Endothelial cell of umbilical vein (primary cell): ENCODE measurements at regions not wholly inside any gene's neighbourhood (a gene's known extent, or its start where the extent isn't known, plus 50 kb on each side); places are given as distances from the start of the nearest gene placed in this dataset.

ENCODE experiments used
- BruUV-seq: library from RNA; stranded (reverse); fragments of 400-500 nt; replicated peaks from 2 replicates; lab custom pipeline; 2021; lab: Mats Ljungman, UMichigan
- CTCF ChIA-PET: fragments of 300-600, 350-600 bp; sonication (Branson Sonifier 250); formaldehyde crosslinking; loops from one replicate; lab custom pipeline; 2021; ENCODE audit warnings: antibody characterized with exemption, inconsistent platforms; lab: Charles Lee
- POLR2A ChIA-PET: fragments of 300-600, 350-600 bp; sonication (Branson Sonifier 250); formaldehyde crosslinking; loops from one replicate; lab custom pipeline; 2021; ENCODE audit warnings: antibody characterized with exemption, inconsistent platforms; lab: Charles Lee
- DNase-seq: peaks from one replicate; pipeline ENCODE4 v3.0.0-alpha.2; 2011; ENCODE audit warnings: low read depth, low spot score
- FAIRE-seq: peaks from 2 replicates; lab custom pipeline; 2011; peaks lifted over from hg19 to GRCh38; lab: Jason Lieb, UNC
- H2AFZ ChIP-seq: 2 replicates; pipeline ENCODE4 v1.6.0; 2012; ENCODE audit warnings: low read depth, low read length, control low read depth, inconsistent platforms
- H3K27ac ChIP-seq: 2 replicates; pipeline ENCODE4 v1.5.1; 2011; ENCODE audit warnings: low read depth, mild to moderate bottlenecking, control low read depth, low read length, moderate library complexity; ENCODE audit not compliant: insufficient read depth
- H3K27me3 ChIP-seq, 2 experiments: 2 replicates each; pipeline versions ENCODE4 v1.6.0 to v1.6.1; 2011; ENCODE audit warnings: low read length in 2 of 2, mixed read lengths in 1 of 2; ENCODE audit not compliant: control insufficient read depth in 2 of 2, insufficient read depth in 2 of 2
- H3K36me3 ChIP-seq, 2 experiments: 2 replicates in 1 of 2; 3 replicates in 1 of 2; pipeline ENCODE4 v1.5.1; 2011; ENCODE audit warnings: low read length in 2 of 2, mild to moderate bottlenecking in 1 of 2, moderate library complexity in 1 of 2; ENCODE audit not compliant: control insufficient read depth in 2 of 2, insufficient read depth in 2 of 2; ENCODE audit errors: extremely low read depth in 1 of 2
- H3K4me1 ChIP-seq: 3 replicates; pipeline ENCODE4 v1.5.1; 2011; ENCODE audit warnings: mild to moderate bottlenecking, low read length; ENCODE audit not compliant: control insufficient read depth, insufficient read depth; ENCODE audit errors: extremely low read depth
- H3K4me2 ChIP-seq: 2 replicates; pipeline ENCODE4 v1.6.1; 2011; ENCODE audit warnings: low read length, control low read depth, mixed read lengths; ENCODE audit not compliant: insufficient read depth
- H3K4me3 ChIP-seq, 3 experiments: fragments of 200-600 bp in 1 of 3; sonication (generic), shearing (Covaris generic) in 1 of 3; replicated peaks in 1 of 3; 2 replicates each; pipeline ENCODE4 v1.5.1; 2011 to 2016; ENCODE audit warnings: control low read depth in 3 of 3, low read length in 3 of 3, mild to moderate bottlenecking in 2 of 3, inconsistent platforms in 1 of 3, low read depth in 1 of 3, moderate library complexity in 1 of 3; ENCODE audit not compliant: insufficient read depth in 1 of 3
- H3K79me2 ChIP-seq: 2 replicates; pipeline ENCODE4 v1.6.0; 2012; ENCODE audit warnings: low read length, inconsistent platforms; ENCODE audit not compliant: control insufficient read depth, insufficient read depth
- H3K9ac ChIP-seq: replicated peaks from 2 replicates; pipeline ENCODE3; 2011; ENCODE audit warnings: low read length, control low read depth; ENCODE audit not compliant: insufficient read depth; ENCODE audit errors: extremely low read depth
- H3K9me1 ChIP-seq: replicated peaks from 3 replicates; pipeline ENCODE4 v1.6.0; 2011; ENCODE audit warnings: mild to moderate bottlenecking, low read length; ENCODE audit not compliant: control insufficient read depth, insufficient read depth; ENCODE audit errors: extremely low read depth
- H3K9me3 ChIP-seq: replicated peaks from 2 replicates; pipeline ENCODE4 v1.5.1; 2012; ENCODE audit warnings: low read length, inconsistent platforms; ENCODE audit not compliant: control insufficient read depth, insufficient read depth
- H4K20me1 ChIP-seq: replicated peaks from 2 replicates; pipeline ENCODE3; 2011; ENCODE audit warnings: mild to moderate bottlenecking, low read length; ENCODE audit not compliant: control insufficient read depth, insufficient read depth; ENCODE audit errors: extremely low read depth
- EZH2 ChIP-seq: IDR thresholded peaks from 2 replicates; pipeline ENCODE4 v1.6.1; 2012; ENCODE audit warnings: borderline replicate concordance, low read depth, mild to moderate bottlenecking, moderate library complexity, low read length, inconsistent platforms; ENCODE audit not compliant: severe bottlenecking
- JUN ChIP-seq: IDR thresholded peaks from 2 replicates; pipeline ENCODE4 v1.6.1; 2011; ENCODE audit warnings: borderline replicate concordance, low read depth; ENCODE audit not compliant: insufficient read length, insufficient read depth
- dilution Hi-C: fragments of 300-500 bp; cut with MboI; formaldehyde crosslinking; loops from one replicate; pipeline ENCODE4 v1.15.0; 2019; ENCODE audit warnings: low sequenced_read_pairs; ENCODE audit not compliant: extremely low pct_ligation_motif_present
- intact Hi-C: fragments of 100-400 bp; cut with micrococcal nuclease; formaldehyde crosslinking; loops from one replicate; pipeline ENCODE4 v1.10.0; 2022
- TF ChIP-seq, protein P1 (sequence below): IDR thresholded peaks from 2 replicates; pipeline ENCODE4 v1.6.1; 2011; ENCODE audit not compliant: insufficient read depth, insufficient read length
- TF ChIP-seq, protein P2 (sequence below), 2 donors: IDR thresholded peaks; 1 replicate in 1 of 2; 2 replicates in 1 of 2; pipeline ENCODE4 v1.5.1; 2011; ENCODE audit warnings: low read length in 2 of 2, mild to moderate bottlenecking in 2 of 2, moderate library complexity in 2 of 2, control low read depth in 1 of 2, inconsistent platforms in 1 of 2, low read depth in 1 of 2; ENCODE audit not compliant: insufficient read depth in 1 of 2; ENCODE audit errors: extremely low read depth in 1 of 2

DNA sequence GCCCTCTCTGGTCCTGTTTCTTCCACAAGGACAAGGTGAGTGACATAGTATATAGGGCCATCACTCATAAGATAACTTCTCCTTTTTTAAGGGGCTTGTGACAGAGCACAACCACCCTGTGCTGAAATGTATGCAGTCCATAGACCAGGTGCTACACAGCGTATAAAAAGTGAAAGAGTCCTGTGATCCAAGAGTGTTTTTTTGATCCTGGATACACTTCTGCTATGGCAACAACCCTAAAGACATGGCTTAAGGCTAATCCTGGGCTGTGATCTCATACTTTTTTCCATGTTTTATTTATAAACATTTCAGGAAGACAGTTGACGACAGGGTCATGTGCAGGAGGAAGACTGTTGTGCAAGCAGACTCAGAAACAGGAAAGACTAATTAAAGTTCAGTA, 400.5 kb upstream of the TCF4 start:
- Histone ChIP-seq H2AFZ (no peak overlapping the region), H3K9me3 (peaks cover 2% of the 10 kb centered on the region), H3K27ac (peak overlapping the region; percentile 81), H3K9ac (peak overlapping the region; percentile 65), H4K20me1 (no peaks in the 10 kb centered on the region), H3K27me3 (no peaks in the 10 kb centered on the region), H3K79me2 (no peaks in the 10 kb centered on the region), H3K4me2 (peak overlapping the region; percentile 58), H3K36me3 (no peaks in the 10 kb centered on the region), H3K9me1 (no peaks in the 10 kb centered on the region), H3K4me3 (no peak overlapping the region), H3K4me1 (peaks cover 10% of the 10 kb centered on the region)
- ChIA-PET CTCF (no interaction called here), POLR2A (interaction anchor here (0.6 kb wide), 1 partner anchor 658 kb away, joined by 10 read pairs; no protein-coding TSS in a partner anchor)
- dilution Hi-C loops: no loop called here
- TF ChIP-seq, protein P1, sequence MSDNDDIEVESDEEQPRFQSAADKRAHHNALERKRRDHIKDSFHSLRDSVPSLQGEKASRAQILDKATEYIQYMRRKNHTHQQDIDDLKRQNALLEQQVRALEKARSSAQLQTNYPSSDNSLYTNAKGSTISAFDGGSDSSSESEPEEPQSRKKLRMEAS: peak; percentile 37
- TF ChIP-seq JUN: peak; percentile 98
- TF ChIP-seq, protein P2, sequence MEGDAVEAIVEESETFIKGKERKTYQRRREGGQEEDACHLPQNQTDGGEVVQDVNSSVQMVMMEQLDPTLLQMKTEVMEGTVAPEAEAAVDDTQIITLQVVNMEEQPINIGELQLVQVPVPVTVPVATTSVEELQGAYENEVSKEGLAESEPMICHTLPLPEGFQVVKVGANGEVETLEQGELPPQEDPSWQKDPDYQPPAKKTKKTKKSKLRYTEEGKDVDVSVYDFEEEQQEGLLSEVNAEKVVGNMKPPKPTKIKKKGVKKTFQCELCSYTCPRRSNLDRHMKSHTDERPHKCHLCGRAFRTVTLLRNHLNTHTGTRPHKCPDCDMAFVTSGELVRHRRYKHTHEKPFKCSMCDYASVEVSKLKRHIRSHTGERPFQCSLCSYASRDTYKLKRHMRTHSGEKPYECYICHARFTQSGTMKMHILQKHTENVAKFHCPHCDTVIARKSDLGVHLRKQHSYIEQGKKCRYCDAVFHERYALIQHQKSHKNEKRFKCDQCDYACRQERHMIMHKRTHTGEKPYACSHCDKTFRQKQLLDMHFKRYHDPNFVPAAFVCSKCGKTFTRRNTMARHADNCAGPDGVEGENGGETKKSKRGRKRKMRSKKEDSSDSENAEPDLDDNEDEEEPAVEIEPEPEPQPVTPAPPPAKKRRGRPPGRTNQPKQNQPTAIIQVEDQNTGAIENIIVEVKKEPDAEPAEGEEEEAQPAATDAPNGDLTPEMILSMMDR (IDR thresholded peaks at IDR 0.05; ENCODE audit: extremely low read depth in 1 of 2, insufficient read depth in 1 of 2, low read depth in 1 of 2, low read length in 2 of 2): no peak
- DNase-seq (peak; percentile 94), FAIRE-seq (peak; percentile 54)
- no TSS peak for BruUV-seq
- intact Hi-C loops: loop anchor here (1.0 to 10.0 kb wide), 11 partner anchors 33 to 664 kb away; no protein-coding TSS in a partner anchor

DNA sequence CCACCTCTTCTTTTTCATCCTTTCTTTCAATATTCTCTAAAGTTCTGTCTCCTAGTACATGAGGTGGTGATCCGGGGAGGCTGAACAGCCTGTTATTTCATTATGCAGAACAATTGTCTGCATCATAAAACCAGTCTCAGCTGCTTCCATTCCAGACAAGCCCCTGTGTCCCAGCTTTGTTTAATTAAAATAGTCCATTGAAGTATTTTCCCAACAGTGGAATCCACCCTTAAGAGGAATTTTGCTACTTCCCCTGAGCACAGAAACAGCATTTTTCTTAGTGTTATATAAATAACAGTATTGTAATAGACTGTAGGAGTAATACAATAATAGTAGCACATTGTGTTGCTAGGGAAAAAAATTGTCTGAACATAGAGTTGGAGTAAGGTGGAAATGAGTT, 395.4 kb upstream of the TCF4 start:
- TF ChIP-seq EZH2: no peak
- TF ChIP-seq, protein P1: no peak
- ChIA-PET POLR2A (no interaction called here), CTCF (interaction anchor here (0.8 to 1.5 kb wide), 3 partner anchors 10 to 18 kb away, joined by 3 to 4 read pairs (median 3); no protein-coding TSS in a partner anchor)
- no peaks in the 10 kb centered on the region for H3K79me2 ChIP-seq
- no peaks in the 10 kb centered on the region for H3K36me3 ChIP-seq
- H4K20me1 ChIP-seq: no peaks in the 10 kb centered on the region
- peak; percentile 33 for DNase-seq
- H3K9ac ChIP-seq: no peak overlapping the region
- H3K9me1 ChIP-seq: no peaks in the 10 kb centered on the region
- H3K4me3 ChIP-seq: no peak overlapping the region
- H3K4me1 ChIP-seq: peaks cover 11% of the 10 kb centered on the region
- peak overlapping the region; percentile 23 for H2AFZ ChIP-seq
- no peak overlapping the region for H3K4me2 ChIP-seq
- intact Hi-C loops (loop anchor here (10.0 kb wide), 3 partner anchors 119 to 659 kb away; no protein-coding TSS in a partner anchor), dilution Hi-C loops (no loop called here)
- H3K27ac ChIP-seq: peak overlapping the region; percentile 1
- no peak for FAIRE-seq
- H3K27me3 ChIP-seq: no peaks in the 10 kb centered on the region
- TSS peak; percentile 98 for BruUV-seq
- peaks cover 2% of the 10 kb centered on the region for H3K9me3 ChIP-seq
